Keratinocyte (primary cell): ENCODE measurements at regions not wholly inside any gene's neighbourhood (a gene's known extent, or its start where the extent isn't known, plus 50 kb on each side); places are given as distances from the start of the nearest gene placed in this dataset.

Source experiments
- DNase-seq: peaks from one replicate; pipeline ENCODE4 v3.0.0-alpha.2; 2011; ENCODE audit warnings: low read depth, missing footprints, low spot score
- FAIRE-seq: peaks from 2 replicates; lab custom pipeline; 2011; peaks lifted over from hg19 to GRCh38; lab: Jason Lieb, UNC
- H2AFZ ChIP-seq: 2 replicates; pipeline ENCODE4 v1.6.0; 2012; ENCODE audit warnings: low read length, control low read depth, inconsistent platforms; ENCODE audit not compliant: control insufficient read depth
- H3K27ac ChIP-seq: 2 replicates; pipeline ENCODE4 v1.5.1; 2011; ENCODE audit warnings: low read length; ENCODE audit not compliant: control insufficient read depth, insufficient read depth
- H3K27me3 ChIP-seq: 3 replicates; pipeline ENCODE4 v1.6.0; 2011; ENCODE audit warnings: low read length; ENCODE audit not compliant: control insufficient read depth, insufficient read depth; ENCODE audit errors: extremely low read depth
- H3K36me3 ChIP-seq, 2 experiments: 2 replicates in 1 of 2; 3 replicates in 1 of 2; pipeline ENCODE4 v1.5.1; 2011; ENCODE audit warnings: low read length in 2 of 2, mild to moderate bottlenecking in 1 of 2; ENCODE audit not compliant: control insufficient read depth in 2 of 2, insufficient read depth in 2 of 2; ENCODE audit errors: extremely low read depth in 1 of 2
- H3K4me1 ChIP-seq: 3 replicates; pipeline ENCODE4 v1.5.1; 2011; ENCODE audit warnings: low read length; ENCODE audit not compliant: control insufficient read depth, insufficient read depth; ENCODE audit errors: extremely low read depth
- H3K4me2 ChIP-seq: 3 replicates; pipeline ENCODE4 v1.6.0; 2011; ENCODE audit warnings: low read depth, low read length; ENCODE audit not compliant: control insufficient read depth, insufficient read depth; ENCODE audit errors: extremely low read depth
- H3K4me3 ChIP-seq, 3 experiments: fragments of 200-600 bp in 1 of 3; sonication (generic) in 1 of 3; 2 replicates in 2 of 3; 3 replicates in 1 of 3; pipeline ENCODE4 v1.5.1; 2011 to 2016; ENCODE audit warnings: low read length in 3 of 3, mild to moderate bottlenecking in 3 of 3, control low read depth in 2 of 3, inconsistent platforms in 1 of 3, low read depth in 1 of 3, mixed read lengths in 1 of 3, mixed run types in 1 of 3, moderate library complexity in 1 of 3; ENCODE audit not compliant: control insufficient read depth in 2 of 3, insufficient read depth in 2 of 3; ENCODE audit errors: extremely low read depth in 1 of 3
- H3K79me2 ChIP-seq: 2 replicates; pipeline ENCODE4 v1.6.0; 2012; ENCODE audit warnings: low read length; ENCODE audit not compliant: control insufficient read depth, insufficient read depth
- H3K9ac ChIP-seq: 3 replicates; pipeline ENCODE4 v1.6.0; 2011; ENCODE audit warnings: low read length; ENCODE audit not compliant: control insufficient read depth, insufficient read depth; ENCODE audit errors: extremely low read depth
- H3K9me1 ChIP-seq: 3 replicates; pipeline ENCODE4 v1.6.0; 2011; ENCODE audit warnings: low read length; ENCODE audit not compliant: control insufficient read depth, insufficient read depth; ENCODE audit errors: extremely low read depth
- H3K9me3 ChIP-seq: 2 replicates; pipeline ENCODE4 v1.5.1; 2012; ENCODE audit warnings: low read depth, low read length; ENCODE audit not compliant: control insufficient read depth
- H4K20me1 ChIP-seq: 3 replicates; pipeline ENCODE4 v1.6.0; 2011; ENCODE audit warnings: low read length; ENCODE audit not compliant: control insufficient read depth, insufficient read depth; ENCODE audit errors: extremely low read depth
- CTCF ChIP-seq, 3 experiments: IDR thresholded peaks in 1 of 3; conservative IDR thresholded peaks in 1 of 3; optimal IDR thresholded peaks in 1 of 3; 2 replicates in 2 of 3; 3 replicates in 1 of 3; pipeline versions ENCODE3 to v1.5.1; 2011; ENCODE audit warnings: low read length in 3 of 3, mild to moderate bottlenecking in 3 of 3, moderate library complexity in 2 of 3, control low read depth in 1 of 3, inconsistent platforms in 1 of 3; ENCODE audit not compliant: insufficient read depth in 2 of 3; ENCODE audit errors: extremely low read depth in 1 of 3
- EZH2 ChIP-seq: IDR thresholded peaks from one replicate; pipeline ENCODE4 v1.6.1; 2012; ENCODE audit warnings: inconsistent platforms, mild to moderate bottlenecking, low read length, moderate library complexity
- dilution Hi-C: fragments of 300-500 bp; cut with MboI; formaldehyde crosslinking; loops from one replicate; pipeline ENCODE4 v1.7.0; 2020; ENCODE audit warnings: low sequenced_read_pairs; ENCODE audit not compliant: extremely low pct_ligation_motif_present

- Histone ChIP-seq H3K27me3 (no peaks in the 10 kb centered on the region), H3K9ac (no peak overlapping the region), H3K79me2 (no peaks in the 10 kb centered on the region), H2AFZ (no peak overlapping the region), H3K36me3 (no peaks in the 10 kb centered on the region), H3K27ac (no peak overlapping the region), H3K4me3 (no peak overlapping the region), H3K4me2 (no peak overlapping the region), H4K20me1 (no peaks in the 10 kb centered on the region), H3K9me3 (no peaks in the 10 kb centered on the region), H3K9me1 (no peaks in the 10 kb centered on the region), H3K4me1 (no peaks in the 10 kb centered on the region)
- no peak for TF ChIP-seq EZH2
- no peak for TF ChIP-seq CTCF (optimal IDR thresholded peaks at IDR 0.05 in 1 of 3, IDR thresholded peaks at IDR 0.05 in 1 of 3, conservative IDR thresholded peaks at IDR 0.05 in 1 of 3; ENCODE audit: extremely low read depth in 1 of 3, insufficient read depth in 2 of 3, low read length in 3 of 3)
- dilution Hi-C loops, result no loop called here
- no peak for FAIRE-seq
- no peak for DNase-seq
Observed at GRCh38 chr12:33536431-33536830, 96.8 kb upstream of the SYT10 start.

GRCh38 chr12:33546004-33546403, 106.4 kb upstream of the SYT10 start:
- Histone ChIP-seq H3K4me1 (no peaks in the 10 kb centered on the region), H3K27me3 (no peaks in the 10 kb centered on the region), H3K9me3 (no peaks in the 10 kb centered on the region), H2AFZ (no peak overlapping the region), H3K4me2 (no peak overlapping the region), H3K36me3 (no peaks in the 10 kb centered on the region), H4K20me1 (no peaks in the 10 kb centered on the region), H3K9ac (no peak overlapping the region), H3K79me2 (no peaks in the 10 kb centered on the region), H3K4me3 (no peak overlapping the region), H3K27ac (no peak overlapping the region), H3K9me1 (no peaks in the 10 kb centered on the region)
- no peak for TF ChIP-seq EZH2
- TF ChIP-seq CTCF (optimal IDR thresholded peaks at IDR 0.05 in 1 of 3, IDR thresholded peaks at IDR 0.05 in 1 of 3, conservative IDR thresholded peaks at IDR 0.05 in 1 of 3; ENCODE audit: extremely low read depth in 1 of 3, insufficient read depth in 2 of 3, low read length in 3 of 3), result no peak
- dilution Hi-C loops, result no loop called here
- no peak for DNase-seq
- no peak for FAIRE-seq
